Adipocyte (in vitro differentiated cells): ENCODE measurements at regions not wholly inside any gene's neighbourhood (a gene's known extent, or its start where the extent isn't known, plus 50 kb on each side); places are given as distances from the start of the nearest gene placed in this dataset.
"Not testable (repeated sequence)": the region's sequence is repeated elsewhere in the genome, so short reads cannot be mapped to it uniquely, and the experiment has no call there.

Experiments
- DNase-seq: peaks from one replicate; pipeline ENCODE4 v3.0.0-alpha.2; 2015; ENCODE audit warnings: low read depth
- H3K27me3 ChIP-seq: replicated peaks from 2 replicates; pipeline ENCODE4 v1.7.0; 2013; ENCODE audit warnings: mild to moderate bottlenecking, low read length, moderate library complexity; ENCODE audit not compliant: control insufficient read depth, insufficient read depth
- H3K36me3 ChIP-seq: 2 replicates; pipeline ENCODE4 v1.7.0; 2013; ENCODE audit warnings: low read length, mild to moderate bottlenecking, moderate library complexity; ENCODE audit not compliant: control insufficient read depth, insufficient read depth, severe bottlenecking
- H3K4me1 ChIP-seq: 2 replicates; pipeline ENCODE4 v1.7.0; 2013; ENCODE audit warnings: mild to moderate bottlenecking, low read length, moderate library complexity; ENCODE audit not compliant: control insufficient read depth, insufficient read depth
- H3K4me3 ChIP-seq: 2 replicates; pipeline ENCODE4 v1.7.0; 2013; ENCODE audit warnings: mild to moderate bottlenecking, low read length, moderate library complexity
- H3K9ac ChIP-seq: 2 replicates; pipeline ENCODE4 v1.7.0; 2013; ENCODE audit warnings: mild to moderate bottlenecking, low read length, moderate library complexity
- H3K9me3 ChIP-seq: 2 replicates; pipeline ENCODE4 v1.7.0; 2013; ENCODE audit warnings: mild to moderate bottlenecking, low read length, moderate library complexity; ENCODE audit not compliant: control insufficient read depth

DNA sequence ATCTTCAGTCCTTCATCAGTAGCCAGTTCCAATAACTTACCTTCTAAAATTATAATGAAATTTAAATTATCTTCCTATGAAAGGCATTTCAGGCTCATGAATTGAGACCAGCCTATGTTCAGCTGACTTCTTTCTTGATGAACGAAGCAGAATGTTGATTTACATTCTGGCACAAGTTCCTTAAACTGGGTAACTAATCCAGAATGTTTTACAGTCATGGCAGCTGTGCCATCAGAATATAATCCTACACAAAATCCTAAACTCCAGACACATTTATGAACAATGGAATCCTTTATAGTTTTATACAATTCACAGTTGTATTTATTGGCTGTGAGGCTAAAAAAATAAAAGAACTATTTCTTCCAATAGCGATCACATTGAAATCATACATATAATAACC lies 97.3 kb upstream of the CPM start:
- Histone ChIP-seq H3K36me3 (no peaks in the 10 kb centered on the region), H3K4me1 (peaks cover 5% of the 10 kb centered on the region), H3K27me3 (no peaks in the 10 kb centered on the region), H3K4me3 (no peak overlapping the region), H3K9me3 (no peaks in the 10 kb centered on the region), H3K9ac (no peak overlapping the region)
- no peak for DNase-seq

DNA sequence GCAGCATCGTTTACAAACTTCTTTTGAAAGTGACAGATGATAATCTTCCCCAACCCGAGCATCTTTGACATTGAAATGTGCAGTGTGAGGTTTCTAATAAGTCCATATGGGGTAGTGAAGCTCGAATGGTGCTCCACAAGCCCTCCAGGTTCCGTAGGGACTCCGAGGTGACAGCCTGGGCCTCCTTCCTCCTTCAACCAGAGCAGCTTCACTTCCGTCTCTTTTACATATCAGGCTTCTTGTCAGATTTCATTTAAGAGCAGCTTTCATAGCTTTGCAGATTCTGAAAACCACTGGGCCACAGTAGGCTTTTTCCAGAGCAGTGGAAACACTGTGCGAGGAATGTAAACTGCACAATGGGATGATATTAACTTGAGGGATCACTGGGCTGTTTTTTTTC lies 103.6 kb upstream of the CPM start:
- Histone ChIP-seq H3K9ac (no peak overlapping the region), H3K4me1 (no peaks in the 10 kb centered on the region), H3K9me3 (no peaks in the 10 kb centered on the region), H3K36me3 (no peaks in the 10 kb centered on the region), H3K27me3 (no peaks in the 10 kb centered on the region), H3K4me3 (no peak overlapping the region)
- no peak for DNase-seq

GRCh38 chr12:69036999-69037398 lies 104.0 kb upstream of the CPM start:
- H3K36me3 ChIP-seq: no peaks in the 10 kb centered on the region
- H3K27me3 ChIP-seq: no peaks in the 10 kb centered on the region
- no peak overlapping the region for H3K9ac ChIP-seq
- no peaks in the 10 kb centered on the region for H3K9me3 ChIP-seq
- DNase-seq: no peak
- H3K4me1 ChIP-seq: no peaks in the 10 kb centered on the region
- H3K4me3 ChIP-seq: no peak overlapping the region

DNA sequence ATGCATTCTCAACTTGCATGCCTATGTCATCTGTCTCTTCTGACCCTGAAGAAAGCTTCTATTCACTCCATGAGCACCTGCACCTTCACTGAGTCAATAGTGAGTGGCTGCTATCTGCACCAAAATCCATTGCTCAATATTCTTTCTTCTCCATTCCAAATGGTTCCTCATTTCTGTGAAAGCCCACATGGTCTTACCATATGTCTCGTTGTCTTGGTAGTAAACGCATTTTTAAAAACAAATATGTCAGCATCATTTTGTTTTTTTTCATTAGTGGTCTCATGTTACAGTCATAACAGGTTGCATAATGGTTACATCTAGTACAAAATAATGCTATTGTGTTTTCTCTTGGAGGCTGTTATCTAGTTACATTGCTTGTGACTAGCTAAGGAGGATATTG lies 106.9 kb upstream of the CPM start:
- no peaks in the 10 kb centered on the region for H3K36me3 ChIP-seq
- no peak overlapping the region for H3K9ac ChIP-seq
- H3K4me3 ChIP-seq: no peak overlapping the region
- DNase-seq: no peak
- H3K9me3 ChIP-seq: no peaks in the 10 kb centered on the region
- no peaks in the 10 kb centered on the region for H3K27me3 ChIP-seq
- H3K4me1 ChIP-seq: no peaks in the 10 kb centered on the region

GRCh38 chr12:69042557-69042956 lies 109.6 kb upstream of the CPM start:
- no peaks in the 10 kb centered on the region for H3K9me3 ChIP-seq

GRCh38 chr12:69042970-69043369 lies 110.0 kb upstream of the CPM start:
- H3K4me1 ChIP-seq: no peaks in the 10 kb centered on the region
- DNase-seq: no peak
- H3K9me3 ChIP-seq: no peaks in the 10 kb centered on the region
- H3K4me3 ChIP-seq: no peak overlapping the region
- no peaks in the 10 kb centered on the region for H3K27me3 ChIP-seq
- H3K9ac ChIP-seq: no peak overlapping the region
- H3K36me3 ChIP-seq: no peaks in the 10 kb centered on the region

More at GRCh38 chr12:69042557-69042956, 109.6 kb upstream of the CPM start:
- Histone ChIP-seq H3K9ac (no peak overlapping the region), H3K4me3 (no peak overlapping the region), H3K4me1 (no peaks in the 10 kb centered on the region), H3K27me3 (no peaks in the 10 kb centered on the region), H3K36me3 (no peaks in the 10 kb centered on the region)
- DNase-seq: peak; percentile 19

- no peak for DNase-seq
- no peak overlapping the region for H3K4me3 ChIP-seq
- peaks cover 5% of the 10 kb centered on the region for H3K4me1 ChIP-seq
- no peaks in the 10 kb centered on the region for H3K36me3 ChIP-seq
- no peak overlapping the region for H3K9ac ChIP-seq
- no peaks in the 10 kb centered on the region for H3K9me3 ChIP-seq
- no peaks in the 10 kb centered on the region for H3K27me3 ChIP-seq
Observed at GRCh38 chr12:69044887-69045286, 111.9 kb upstream of the CPM start.

GRCh38 chr12:69045430-69045829 lies 112.5 kb upstream of the CPM start:
- Histone ChIP-seq H3K4me1 (peaks cover 5% of the 10 kb centered on the region), H3K36me3 (no peaks in the 10 kb centered on the region), H3K9me3 (no peaks in the 10 kb centered on the region), H3K9ac (no peak overlapping the region), H3K4me3 (no peak overlapping the region), H3K27me3 (no peaks in the 10 kb centered on the region)
- no peak for DNase-seq

DNA sequence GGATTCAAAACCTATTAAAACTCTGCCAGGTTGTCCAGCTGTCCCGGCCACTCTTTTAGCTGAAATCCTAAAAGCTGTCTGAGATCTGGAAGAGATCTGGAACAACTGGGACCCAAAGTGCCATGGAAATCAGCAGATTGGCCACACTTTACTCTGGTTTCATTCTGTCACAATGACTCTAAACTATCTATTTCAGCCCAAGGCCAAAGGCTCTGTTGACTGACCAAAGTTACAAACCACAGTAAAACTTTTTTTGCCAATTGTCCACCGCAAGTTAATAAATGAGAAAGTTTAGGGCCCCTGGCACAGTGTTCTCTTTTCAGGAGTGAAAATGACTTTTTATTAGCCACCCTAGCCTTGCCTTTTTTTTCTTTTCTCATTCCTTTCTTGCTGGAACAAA lies 113.4 kb upstream of the CPM start:
- peaks cover 5% of the 10 kb centered on the region for H3K4me1 ChIP-seq
- H3K9ac ChIP-seq: no peak overlapping the region
- H3K9me3 ChIP-seq: no peaks in the 10 kb centered on the region
- no peaks in the 10 kb centered on the region for H3K36me3 ChIP-seq
- DNase-seq: no peak
- H3K27me3 ChIP-seq: no peaks in the 10 kb centered on the region
- H3K4me3 ChIP-seq: no peak overlapping the region

- Histone ChIP-seq H3K4me3 (no peak overlapping the region), H3K9ac (no peak overlapping the region), H3K36me3 (no peaks in the 10 kb centered on the region), H3K27me3 (no peaks in the 10 kb centered on the region), H3K9me3 (no peaks in the 10 kb centered on the region), H3K4me1 (peaks cover 5% of the 10 kb centered on the region)
- DNase-seq: no peak
Observed at GRCh38 chr12:69046920-69047319, 113.9 kb upstream of the CPM start.

DNA sequence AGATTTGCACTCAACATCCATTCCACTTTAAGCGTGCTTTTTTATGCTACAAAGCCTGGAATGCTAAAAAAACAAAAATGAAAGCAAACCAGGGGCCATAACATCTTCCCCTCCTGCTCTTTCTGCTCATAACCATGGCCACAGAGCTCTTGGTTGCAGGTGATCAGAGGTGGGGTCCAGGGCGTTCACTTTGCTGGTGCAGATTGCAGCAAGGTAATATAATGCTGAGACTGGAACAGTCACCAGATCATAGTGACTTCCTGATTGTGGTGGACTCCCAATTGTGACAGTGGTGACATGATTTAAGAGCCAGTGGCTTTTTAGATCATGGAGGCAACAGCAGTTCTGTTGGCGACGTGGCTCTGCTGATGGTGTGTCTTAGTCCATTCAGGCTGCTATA lies 115.0 kb upstream of the CPM start:
- Histone ChIP-seq H3K36me3 (no peaks in the 10 kb centered on the region), H3K9me3 (no peaks in the 10 kb centered on the region), H3K27me3 (no peaks in the 10 kb centered on the region), H3K4me3 (no peak overlapping the region), H3K4me1 (peaks cover 15% of the 10 kb centered on the region), H3K9ac (no peak overlapping the region)
- no peak for DNase-seq

- not testable (repeated sequence) for H3K36me3 ChIP-seq, H3K9ac ChIP-seq, H3K4me3 ChIP-seq, DNase-seq, H3K9me3 ChIP-seq, H3K27me3 ChIP-seq
- H3K4me1 ChIP-seq: peaks cover 24% of the 10 kb centered on the region
Observed at GRCh38 chr12:69049855-69050254, 116.9 kb upstream of the CPM start.
